ENCODE measurements at regions not wholly inside any gene's neighbourhood (a gene's known extent, or its start where the extent isn't known, plus 50 kb on each side); places are given as distances from the start of the nearest gene placed in this dataset.
A peak's percentile ranks its signal among the peaks of the same experiment; 100 is the strongest.

- peak; percentile 24 for DNase-seq
These were observed 51.2 kb upstream of the ULK4 start for GRCh38 chr3:42012935-42013690.

- no peak for DNase-seq
These were observed 50.6 kb upstream of the ULK4 start for GRCh38 chr3:42012383-42012934.
